ENCODE measurements at regions not wholly inside any gene's neighbourhood (a gene's known extent, or its start where the extent isn't known, plus 50 kb on each side); places are given as distances from the start of the nearest gene placed in this dataset.

DNA sequence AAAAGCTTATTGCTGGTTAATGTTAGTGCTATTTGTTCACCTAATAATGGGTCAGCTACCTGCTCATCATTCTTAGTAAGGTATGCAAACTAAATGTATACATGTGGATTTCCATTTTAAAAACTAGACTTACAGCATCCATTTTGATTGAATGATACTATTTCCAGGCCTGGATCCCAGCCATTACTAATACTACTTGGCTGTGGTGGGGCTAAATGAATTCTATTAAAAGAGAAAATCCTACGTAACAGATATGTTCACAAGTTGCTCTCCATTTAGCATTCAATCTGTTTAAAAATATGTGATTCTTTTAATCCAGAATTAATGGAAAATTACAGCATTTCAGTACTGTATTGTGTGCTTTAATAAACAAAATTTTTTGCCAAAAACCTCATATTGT lies 169.4 kb upstream of the MIR17HG start:
- CTCF ChIA-PET, result interaction anchor here (1.0 kb wide), 1 partner anchor 17 kb away, joined by 4 read pairs; no protein-coding TSS in a partner anchor
- no CpG with 5 or more reads among the region's 1 CpG for WGBS (ENCODE audit: insufficient coverage)
- no peaks in the 10 kb centered on the region for H3K36me3 ChIP-seq (ENCODE audit: control insufficient read depth in 4 of 4, insufficient read depth in 4 of 4, low read length in 3 of 4)
- H3K4me3 ChIP-seq (ENCODE audit: control insufficient read depth in 1 of 7, extremely low read depth in 1 of 7, insufficient read depth in 4 of 7, low read depth in 2 of 7, low read length in 6 of 7), result no peak overlapping the region
- H3K27ac ChIP-seq (ENCODE audit: insufficient read depth in 1 of 2, low read depth in 1 of 2, low read length in 2 of 2, poor library complexity in 1 of 2, severe bottlenecking in 2 of 2), result no peak overlapping the region
- H3K27me3 ChIP-seq (replicated peaks in 2 of 5; ENCODE audit: control insufficient read depth in 4 of 5, insufficient read depth in 5 of 5, low read length in 4 of 5), result no peaks in the 10 kb centered on the region
- H3K9me3 ChIP-seq (ENCODE audit: control extremely low read depth in 1 of 5, control insufficient read depth in 4 of 5, insufficient read depth in 2 of 5, low read depth in 1 of 5, low read length in 4 of 5), result peaks cover 0 to 13% (median 0%) of the 10 kb centered on the region in 5 experiments
- POLR2A ChIA-PET, result no interaction called here
- H3K4me1 ChIP-seq (ENCODE audit: control extremely low read depth in 1 of 4, control insufficient read depth in 4 of 4, insufficient read depth in 4 of 4, low read length in 3 of 4), result peaks cover 0 to 6% (median 0%) of the 10 kb centered on the region in 4 experiments
- DNase-seq, result no peak

DNA sequence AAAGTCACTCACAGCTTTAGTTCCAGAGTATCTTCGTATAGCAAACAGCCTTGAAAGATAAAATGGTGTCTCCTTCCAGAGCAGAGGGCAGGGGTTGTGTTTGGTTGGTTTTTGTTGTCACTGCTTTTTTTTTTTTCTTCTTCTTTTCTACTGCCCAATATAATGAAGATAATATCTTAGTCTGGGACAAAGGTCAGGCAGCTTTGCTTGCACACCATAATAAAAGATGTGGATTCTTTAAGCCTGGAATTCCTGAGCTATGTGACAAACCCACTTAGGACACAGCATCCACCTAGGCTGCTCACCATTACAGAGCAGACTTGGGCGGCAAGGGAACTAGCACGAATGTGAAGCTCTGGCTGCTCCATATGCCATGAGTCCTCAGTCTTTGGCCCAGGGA lies 165.6 kb upstream of the MIR17HG start:
- H3K4me1 ChIP-seq (ENCODE audit: control extremely low read depth in 1 of 4, control insufficient read depth in 4 of 4, insufficient read depth in 4 of 4, low read length in 3 of 4), result peaks cover 0 to 21% (median 5%) of the 10 kb centered on the region in 4 experiments
- no peak for DNase-seq
- H3K9me3 ChIP-seq (ENCODE audit: control extremely low read depth in 1 of 5, control insufficient read depth in 4 of 5, insufficient read depth in 2 of 5, low read depth in 1 of 5, low read length in 4 of 5), result no peaks in the 10 kb centered on the region
- no peak overlapping the region for H3K27ac ChIP-seq (ENCODE audit: insufficient read depth in 1 of 2, low read depth in 1 of 2, low read length in 2 of 2, poor library complexity in 1 of 2, severe bottlenecking in 2 of 2)
- H3K36me3 ChIP-seq (ENCODE audit: control insufficient read depth in 4 of 4, insufficient read depth in 4 of 4, low read length in 3 of 4), result no peaks in the 10 kb centered on the region
- CTCF ChIA-PET, result interaction anchor here (0.9 to 6.5 kb wide), 7 partner anchors 15 to 251 kb away, joined by 3 to 56 read pairs (median 4); no protein-coding TSS in a partner anchor
- H3K27me3 ChIP-seq (replicated peaks in 2 of 5; ENCODE audit: control insufficient read depth in 4 of 5, insufficient read depth in 5 of 5, low read length in 4 of 5), result no peaks in the 10 kb centered on the region
- WGBS (ENCODE audit: insufficient coverage), result 87% methylated on average over 3 of the region's 3 CpGs
- POLR2A ChIA-PET, result no interaction called here
- no peak overlapping the region for H3K4me3 ChIP-seq (ENCODE audit: control insufficient read depth in 1 of 7, extremely low read depth in 1 of 7, insufficient read depth in 4 of 7, low read depth in 2 of 7, low read length in 6 of 7)

DNA sequence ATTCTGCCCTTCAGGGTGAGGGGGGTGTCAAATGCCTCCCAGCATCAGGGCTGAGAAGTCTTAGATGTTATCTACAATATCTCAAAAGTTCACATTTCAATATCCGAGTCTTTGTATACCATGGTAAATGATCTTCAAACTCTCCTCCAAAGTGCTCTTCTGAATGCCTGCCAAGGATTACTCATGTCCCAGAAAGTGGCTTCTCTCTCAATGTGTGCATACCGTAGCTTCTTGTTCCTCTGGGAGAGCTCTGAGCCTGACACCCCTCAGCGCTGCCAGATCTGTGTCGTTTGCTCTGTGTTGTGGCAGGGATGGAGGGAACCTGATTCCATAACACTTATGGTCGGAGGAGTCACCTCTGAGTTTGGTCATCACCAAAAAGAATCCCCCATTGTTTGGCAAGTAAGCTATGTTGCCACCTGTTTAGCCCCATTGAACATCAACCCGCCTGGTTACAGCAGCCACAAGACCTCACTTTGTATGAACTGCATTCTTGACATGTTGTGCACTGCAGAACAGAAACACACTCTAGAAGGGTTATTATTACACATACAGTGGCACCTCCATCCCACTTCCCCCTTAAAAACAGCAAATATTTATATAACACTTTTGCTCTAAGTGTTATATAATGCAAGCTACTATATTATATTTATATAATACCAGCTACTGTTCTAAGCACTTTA lies 163.1 kb upstream of the MIR17HG start:
- no peaks in the 10 kb centered on the region for H3K27me3 ChIP-seq (replicated peaks in 2 of 5; ENCODE audit: control insufficient read depth in 4 of 5, insufficient read depth in 5 of 5, low read length in 4 of 5)
- DNase-seq, result peak in 1 of 3 donors; percentile 19
- 59% methylated on average over 3 of the region's 6 CpGs for WGBS (ENCODE audit: insufficient coverage)
- H3K4me1 ChIP-seq (ENCODE audit: control extremely low read depth in 1 of 4, control insufficient read depth in 4 of 4, insufficient read depth in 4 of 4, low read length in 3 of 4), result peaks cover 0 to 24% (median 5%) of the 10 kb centered on the region in 4 experiments
- H3K9me3 ChIP-seq (ENCODE audit: control extremely low read depth in 1 of 5, control insufficient read depth in 4 of 5, insufficient read depth in 2 of 5, low read depth in 1 of 5, low read length in 4 of 5), result no peaks in the 10 kb centered on the region
- CTCF ChIA-PET, result interaction anchor here (0.9 to 6.5 kb wide), 22 partner anchors 9 to 108 kb away, joined by 3 to 56 read pairs (median 6); no protein-coding TSS in a partner anchor
- H3K4me3 ChIP-seq (ENCODE audit: control insufficient read depth in 1 of 7, extremely low read depth in 1 of 7, insufficient read depth in 4 of 7, low read depth in 2 of 7, low read length in 6 of 7), result no peak overlapping the region
- no peaks in the 10 kb centered on the region for H3K36me3 ChIP-seq (ENCODE audit: control insufficient read depth in 4 of 4, insufficient read depth in 4 of 4, low read length in 3 of 4)
- POLR2A ChIA-PET, result no interaction called here
- no peak overlapping the region for H3K27ac ChIP-seq (ENCODE audit: insufficient read depth in 1 of 2, low read depth in 1 of 2, low read length in 2 of 2, poor library complexity in 1 of 2, severe bottlenecking in 2 of 2)

DNA sequence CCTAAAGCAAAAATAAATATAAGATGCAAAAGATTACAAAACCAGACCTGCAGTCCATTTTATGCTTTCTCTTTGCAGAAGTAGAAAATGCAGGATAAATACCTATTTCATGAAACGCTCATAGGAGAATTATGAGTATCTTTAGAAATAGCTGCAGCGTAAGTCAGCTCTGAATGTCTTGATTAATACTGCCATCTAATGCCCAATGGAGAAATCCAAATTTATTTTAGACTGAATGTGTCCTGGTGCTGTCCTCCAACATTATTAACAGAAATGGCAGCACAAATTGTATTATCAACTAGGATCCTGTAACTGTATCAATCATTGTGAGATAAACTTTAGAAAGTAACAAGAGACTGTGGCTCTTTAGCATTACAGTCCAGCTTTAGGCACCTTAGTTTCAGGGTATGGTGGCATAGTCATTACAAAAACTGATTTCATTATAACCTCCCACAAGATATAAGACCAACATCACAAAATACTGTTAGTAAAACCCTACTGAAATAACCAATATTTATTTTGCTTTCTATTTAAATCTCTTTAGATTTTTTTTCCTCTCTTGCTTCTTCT lies 162.1 kb upstream of the MIR17HG start:
- no peak overlapping the region for H3K27ac ChIP-seq (ENCODE audit: insufficient read depth in 1 of 2, low read depth in 1 of 2, low read length in 2 of 2, poor library complexity in 1 of 2, severe bottlenecking in 2 of 2)
- peaks cover 0 to 24% (median 5%) of the 10 kb centered on the region in 4 experiments for H3K4me1 ChIP-seq (ENCODE audit: control extremely low read depth in 1 of 4, control insufficient read depth in 4 of 4, insufficient read depth in 4 of 4, low read length in 3 of 4)
- peak; percentile 45 to 74 (median 68) for DNase-seq
- no peaks in the 10 kb centered on the region for H3K27me3 ChIP-seq (replicated peaks in 2 of 5; ENCODE audit: control insufficient read depth in 4 of 5, insufficient read depth in 5 of 5, low read length in 4 of 5)
- H3K9me3 ChIP-seq (ENCODE audit: control extremely low read depth in 1 of 5, control insufficient read depth in 4 of 5, insufficient read depth in 2 of 5, low read depth in 1 of 5, low read length in 4 of 5), result no peaks in the 10 kb centered on the region
- ChIA-PET CTCF (interaction anchor here (0.6 to 6.5 kb wide), 22 partner anchors 8 to 109 kb away, joined by 3 to 56 read pairs (median 6); no protein-coding TSS in a partner anchor), POLR2A (no interaction called here)
- WGBS (ENCODE audit: insufficient coverage), result 0% methylated on average over 1 of the region's 2 CpGs
- H3K36me3 ChIP-seq (ENCODE audit: control insufficient read depth in 4 of 4, insufficient read depth in 4 of 4, low read length in 3 of 4), result no peaks in the 10 kb centered on the region
- no peak overlapping the region for H3K4me3 ChIP-seq (ENCODE audit: control insufficient read depth in 1 of 7, extremely low read depth in 1 of 7, insufficient read depth in 4 of 7, low read depth in 2 of 7, low read length in 6 of 7)

DNA sequence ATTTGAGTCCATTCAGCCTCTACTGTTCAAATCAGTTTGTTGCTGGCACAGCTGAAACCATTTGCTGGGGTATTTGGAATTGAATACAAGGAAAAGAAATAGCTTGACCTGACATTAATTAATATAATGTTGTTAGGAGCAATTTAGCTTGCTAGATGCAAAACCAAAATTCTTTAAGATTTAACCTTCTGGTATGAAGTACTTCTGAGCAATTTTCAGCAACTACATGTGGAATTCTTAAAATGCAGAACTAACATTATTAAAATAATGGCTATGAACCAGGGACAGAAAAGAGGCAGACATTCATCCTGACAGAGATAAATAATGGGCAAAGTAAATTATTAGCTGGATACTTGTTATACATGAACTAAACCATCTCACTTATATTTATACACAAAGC lies 160.0 kb upstream of the MIR17HG start:
- ChIA-PET POLR2A (interaction anchor here (0.6 kb wide), 1 partner anchor 321 kb away, joined by 5 read pairs; no protein-coding TSS in a partner anchor), CTCF (interaction anchor here (1.2 to 6.0 kb wide), 3 partner anchors 20 to 59 kb away, joined by 3 to 56 read pairs (median 3); no protein-coding TSS in a partner anchor)
- H3K27ac ChIP-seq (ENCODE audit: insufficient read depth in 1 of 2, low read depth in 1 of 2, low read length in 2 of 2, poor library complexity in 1 of 2, severe bottlenecking in 2 of 2), result no peak overlapping the region
- H3K4me1 ChIP-seq (ENCODE audit: control extremely low read depth in 1 of 4, control insufficient read depth in 4 of 4, insufficient read depth in 4 of 4, low read length in 3 of 4), result peaks cover 0 to 24% (median 5%) of the 10 kb centered on the region in 4 experiments
- H3K36me3 ChIP-seq (ENCODE audit: control insufficient read depth in 4 of 4, insufficient read depth in 4 of 4, low read length in 3 of 4), result no peaks in the 10 kb centered on the region
- no peak overlapping the region for H3K4me3 ChIP-seq (ENCODE audit: control insufficient read depth in 1 of 7, extremely low read depth in 1 of 7, insufficient read depth in 4 of 7, low read depth in 2 of 7, low read length in 6 of 7)
- no peak for DNase-seq
- no peaks in the 10 kb centered on the region for H3K27me3 ChIP-seq (replicated peaks in 2 of 5; ENCODE audit: control insufficient read depth in 4 of 5, insufficient read depth in 5 of 5, low read length in 4 of 5)
- H3K9me3 ChIP-seq (ENCODE audit: control extremely low read depth in 1 of 5, control insufficient read depth in 4 of 5, insufficient read depth in 2 of 5, low read depth in 1 of 5, low read length in 4 of 5), result no peaks in the 10 kb centered on the region

DNA sequence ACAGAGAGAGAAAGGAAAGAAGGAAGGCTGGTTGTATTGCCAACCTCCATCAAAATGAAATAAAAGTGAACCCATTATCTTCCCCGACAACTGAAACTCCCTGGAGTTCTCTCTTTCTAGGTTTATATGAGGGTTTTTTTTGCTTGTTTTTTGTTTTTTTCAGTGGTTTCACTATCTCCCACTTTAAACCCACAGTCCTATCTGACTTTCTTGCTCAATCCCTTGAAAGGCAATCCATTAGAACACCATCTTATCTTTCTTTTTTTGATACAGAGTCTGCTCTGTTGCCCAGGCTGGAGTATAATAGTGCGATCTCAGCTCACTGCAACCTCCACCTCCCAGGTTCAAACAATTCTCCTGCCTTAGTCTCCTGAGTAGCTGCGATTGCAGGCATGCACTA lies 158.0 kb upstream of the MIR17HG start:
- Histone ChIP-seq H3K27ac (ENCODE audit: insufficient read depth in 1 of 2, low read depth in 1 of 2, low read length in 2 of 2, poor library complexity in 1 of 2, severe bottlenecking in 2 of 2) (no peak overlapping the region), H3K27me3 (replicated peaks in 2 of 5; ENCODE audit: control insufficient read depth in 4 of 5, insufficient read depth in 5 of 5, low read length in 4 of 5) (no peaks in the 10 kb centered on the region), H3K9me3 (ENCODE audit: control extremely low read depth in 1 of 5, control insufficient read depth in 4 of 5, insufficient read depth in 2 of 5, low read depth in 1 of 5, low read length in 4 of 5) (peaks cover 0 to 3% (median 0%) of the 10 kb centered on the region in 5 experiments), H3K36me3 (ENCODE audit: control insufficient read depth in 4 of 4, insufficient read depth in 4 of 4, low read length in 3 of 4) (no peaks in the 10 kb centered on the region), H3K4me3 (ENCODE audit: control insufficient read depth in 1 of 7, extremely low read depth in 1 of 7, insufficient read depth in 4 of 7, low read depth in 2 of 7, low read length in 6 of 7) (no peak overlapping the region), H3K4me1 (ENCODE audit: control extremely low read depth in 1 of 4, control insufficient read depth in 4 of 4, insufficient read depth in 4 of 4, low read length in 3 of 4) (peaks cover 0 to 14% (median 2%) of the 10 kb centered on the region in 4 experiments)
- peak in 1 of 3 donors; percentile 20 for DNase-seq
- POLR2A ChIA-PET, result no interaction called here
- WGBS (ENCODE audit: insufficient coverage), result 100% methylated on average over 1 of the region's 3 CpGs
- CTCF ChIA-PET, result interaction anchor here (0.7 to 1.2 kb wide), 6 partner anchors 12 to 133 kb away, joined by 3 to 4 read pairs (median 4); no protein-coding TSS in a partner anchor

DNA sequence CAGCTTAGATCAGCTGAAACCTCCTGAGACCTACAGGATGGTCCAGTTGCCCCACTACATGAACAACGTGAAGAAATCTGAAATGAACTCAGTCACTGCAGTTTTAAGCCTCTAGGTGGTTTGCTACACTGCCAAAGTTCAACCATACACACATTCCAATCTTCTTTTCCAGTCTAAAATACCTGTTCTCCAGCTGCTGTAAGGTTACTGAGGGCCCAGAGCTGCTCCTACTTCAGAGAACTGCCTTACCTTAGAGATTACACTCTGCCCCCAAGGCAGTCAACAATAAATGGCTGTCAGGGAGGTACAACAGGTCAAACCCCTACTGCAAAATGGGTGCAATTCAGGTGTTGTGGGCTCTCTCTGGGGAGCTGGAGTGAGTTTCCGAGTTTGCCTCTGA lies 154.1 kb upstream of the MIR17HG start:
- peaks cover 0 to 16% (median 8%) of the 10 kb centered on the region in 4 experiments for H3K4me1 ChIP-seq (ENCODE audit: control extremely low read depth in 1 of 4, control insufficient read depth in 4 of 4, insufficient read depth in 4 of 4, low read length in 3 of 4)
- WGBS (ENCODE audit: insufficient coverage), result 94% methylated on average over 2 of the region's 2 CpGs
- DNase-seq, result no peak
- ChIA-PET CTCF (interaction anchor here (0.6 to 2.9 kb wide), 6 partner anchors 9 to 78 kb away, joined by 3 to 8 read pairs (median 6); no protein-coding TSS in a partner anchor), POLR2A (no interaction called here)
- H3K27me3 ChIP-seq (replicated peaks in 2 of 5; ENCODE audit: control insufficient read depth in 4 of 5, insufficient read depth in 5 of 5, low read length in 4 of 5), result no peaks in the 10 kb centered on the region
- H3K4me3 ChIP-seq (ENCODE audit: control insufficient read depth in 1 of 7, extremely low read depth in 1 of 7, insufficient read depth in 4 of 7, low read depth in 2 of 7, low read length in 6 of 7), result no peak overlapping the region
- no peak overlapping the region for H3K27ac ChIP-seq (ENCODE audit: insufficient read depth in 1 of 2, low read depth in 1 of 2, low read length in 2 of 2, poor library complexity in 1 of 2, severe bottlenecking in 2 of 2)
- peaks cover 0 to 3% (median 0%) of the 10 kb centered on the region in 5 experiments for H3K9me3 ChIP-seq (ENCODE audit: control extremely low read depth in 1 of 5, control insufficient read depth in 4 of 5, insufficient read depth in 2 of 5, low read depth in 1 of 5, low read length in 4 of 5)
- H3K36me3 ChIP-seq (ENCODE audit: control insufficient read depth in 4 of 4, insufficient read depth in 4 of 4, low read length in 3 of 4), result no peaks in the 10 kb centered on the region
